ENCODE measurements at regions not wholly inside any gene's neighbourhood (a gene's known extent, or its start where the extent isn't known, plus 50 kb on each side); places are given as distances from the start of the nearest gene placed in this dataset.

- TF ChIP-seq CTCF (IDR thresholded peaks at IDR 0.05) (no peak), POLR2A (IDR thresholded peaks at IDR 0.05) (no peak)
These were observed 811.6 kb downstream of the TLE4 start for GRCh38 chr9:80383331-80383730.

Measured in adrenal gland (tissue), 5 donors.